Cardiac fibroblast (primary cell): ENCODE measurements at regions not wholly inside any gene's neighbourhood (a gene's known extent, or its start where the extent isn't known, plus 50 kb on each side); places are given as distances from the start of the nearest gene placed in this dataset.
A peak's percentile ranks its signal among the peaks of the same experiment; 100 is the strongest.

Experiments used
- DNase-seq, 2 donors: peaks; one replicate each; pipeline versions ENCODE4 v3.0.0 to v3.0.0-alpha.2; 2010; ENCODE audit warnings: low read depth in 2 of 2
- H3K4me3 ChIP-seq, 2 donors: replicated peaks in 1 of 2; 1 replicate in 1 of 2; 2 replicates in 1 of 2; pipeline ENCODE4 v1.5.1; 2011; ENCODE audit warnings: low read depth in 2 of 2, low read length in 2 of 2, mild to moderate bottlenecking in 2 of 2, moderate library complexity in 1 of 2
- CTCF ChIP-seq: IDR thresholded peaks from one replicate; pipeline ENCODE4 v1.5.1; 2011; ENCODE audit warnings: low read depth, mild to moderate bottlenecking, low read length, inconsistent platforms

- no peak for TF ChIP-seq CTCF
- no peak overlapping the region for H3K4me3 ChIP-seq
- no peak for DNase-seq
These were observed 513.5 kb downstream of the CCER1 start for GRCh38 chr12:90441431-90441830.

GRCh38 chr12:90428881-90429280 is 526.1 kb downstream of the CCER1 start:
- no peak overlapping the region for H3K4me3 ChIP-seq
- DNase-seq: no peak
- TF ChIP-seq CTCF: no peak

- no peak for DNase-seq
- no peak overlapping the region for H3K4me3 ChIP-seq
- TF ChIP-seq CTCF: no peak
These were observed 526.5 kb downstream of the CCER1 start for GRCh38 chr12:90428465-90428864.

- no peak for DNase-seq
- H3K4me3 ChIP-seq: no peak overlapping the region
- TF ChIP-seq CTCF: no peak
These were observed 531.0 kb downstream of the CCER1 start for GRCh38 chr12:90423965-90424364.

- H3K4me3 ChIP-seq: no peak overlapping the region
- no peak for DNase-seq
- TF ChIP-seq CTCF: no peak
These were observed 544.0 kb downstream of the CCER1 start for GRCh38 chr12:90410962-90411361.

GRCh38 chr12:90407841-90408240 is 547.1 kb downstream of the CCER1 start:
- no peak overlapping the region for H3K4me3 ChIP-seq
- peak in 1 of 2 donors; percentile 14 for DNase-seq
- no peak for TF ChIP-seq CTCF

- no peak overlapping the region for H3K4me3 ChIP-seq
- no peak for TF ChIP-seq CTCF
- DNase-seq: no peak
These were observed 550.9 kb downstream of the CCER1 start for GRCh38 chr12:90404071-90404470.
